AG08395 (cell line): ENCODE measurements at regions not wholly inside any gene's neighbourhood (a gene's known extent, or its start where the extent isn't known, plus 50 kb on each side); places are given as distances from the start of the nearest gene placed in this dataset.

Experiments
- DNase-seq: peaks from one replicate; pipeline ENCODE4 v3.0.0; 2012; ENCODE audit warnings: mixed read lengths, low spot score

GRCh38 chr1:86229405-86229975, 72.9 kb upstream of the COL24A1 start:
- no peak for DNase-seq

DNA sequence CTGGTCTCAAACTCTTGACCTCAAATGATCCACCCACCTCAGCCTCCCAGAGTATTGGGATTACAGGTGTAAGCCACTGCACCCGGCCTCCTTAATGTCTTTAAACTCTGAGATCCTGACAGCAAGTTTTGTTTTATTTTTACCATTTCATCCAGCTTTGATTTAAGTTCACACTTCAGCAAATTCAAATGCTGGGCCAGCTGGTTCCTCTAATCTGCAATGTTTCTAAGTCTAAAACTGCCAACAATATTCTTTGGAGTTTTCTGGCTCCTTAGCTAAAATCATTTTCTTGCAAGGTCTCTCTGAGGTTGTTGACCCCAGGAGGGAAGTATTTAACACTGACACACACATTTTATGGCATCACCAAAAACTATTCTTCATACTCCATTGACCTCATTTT, 72.0 kb upstream of the COL24A1 start:
- DNase-seq, result no peak

DNA sequence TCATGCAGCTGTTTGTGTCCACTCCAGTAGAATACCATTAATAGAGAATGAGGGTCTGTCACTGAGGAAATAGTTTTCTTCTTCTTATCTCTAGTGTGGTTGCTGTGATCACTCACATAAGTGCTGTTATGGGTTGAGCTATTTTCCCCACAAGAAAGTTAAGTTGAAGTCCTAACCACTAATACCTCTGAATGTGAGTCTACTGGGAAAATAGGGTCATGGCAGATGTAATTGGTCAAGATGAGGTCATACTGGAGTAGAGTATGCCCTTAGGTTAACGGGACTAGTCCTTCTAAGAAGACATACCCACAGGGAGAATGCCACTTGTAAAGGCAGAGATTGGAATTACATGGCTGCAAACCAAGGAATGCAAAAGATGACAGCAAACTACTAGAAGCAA, 70.5 kb upstream of the COL24A1 start:
- DNase-seq, result no peak

DNA sequence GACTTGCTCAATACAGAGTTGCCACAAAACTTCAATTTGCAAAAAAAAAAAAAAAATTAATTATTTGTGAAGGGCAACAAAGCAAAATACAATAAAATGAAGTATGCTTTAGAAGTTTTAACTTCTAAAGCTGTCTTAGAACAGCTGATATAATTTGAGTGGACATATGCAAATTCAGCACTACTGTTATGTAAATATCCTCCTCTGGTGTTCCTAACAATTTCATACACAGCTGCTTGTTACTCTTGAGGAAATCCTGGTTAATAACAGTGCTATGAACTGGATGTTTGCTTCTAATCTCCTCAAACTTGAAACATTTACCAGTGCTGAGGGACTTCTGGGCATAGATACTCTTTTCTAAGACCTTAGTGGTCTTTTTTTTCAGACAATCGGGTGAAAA, 69.6 kb upstream of the COL24A1 start:
- no peak for DNase-seq

GRCh38 chr1:86224651-86225310, 68.2 kb upstream of the COL24A1 start:
- DNase-seq, result no peak

DNA sequence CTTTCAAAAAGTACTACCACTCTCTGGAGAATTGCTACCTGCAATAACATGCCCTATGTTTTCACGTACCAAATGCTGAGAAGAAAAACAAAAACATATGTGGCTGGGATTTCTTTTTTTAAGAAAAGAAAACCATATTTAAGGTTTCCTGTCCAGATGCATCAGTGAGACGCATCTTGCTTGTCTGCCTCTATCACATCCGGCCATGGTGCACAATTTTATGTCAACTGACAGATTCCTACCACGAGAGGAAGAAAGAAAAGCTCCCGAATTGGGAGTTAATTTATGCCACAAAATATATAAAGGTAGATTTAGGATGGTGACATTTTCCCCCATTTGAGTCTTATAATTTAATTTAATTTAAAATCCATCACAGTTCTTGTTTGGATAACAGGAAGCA, 62.3 kb upstream of the COL24A1 start:
- DNase-seq, result no peak

GRCh38 chr1:86214605-86215004, 58.0 kb upstream of the COL24A1 start:
- no peak for DNase-seq

- no peak for DNase-seq
These were observed 52.8 kb upstream of the COL24A1 start for GRCh38 chr1:86209346-86209745.

DNA sequence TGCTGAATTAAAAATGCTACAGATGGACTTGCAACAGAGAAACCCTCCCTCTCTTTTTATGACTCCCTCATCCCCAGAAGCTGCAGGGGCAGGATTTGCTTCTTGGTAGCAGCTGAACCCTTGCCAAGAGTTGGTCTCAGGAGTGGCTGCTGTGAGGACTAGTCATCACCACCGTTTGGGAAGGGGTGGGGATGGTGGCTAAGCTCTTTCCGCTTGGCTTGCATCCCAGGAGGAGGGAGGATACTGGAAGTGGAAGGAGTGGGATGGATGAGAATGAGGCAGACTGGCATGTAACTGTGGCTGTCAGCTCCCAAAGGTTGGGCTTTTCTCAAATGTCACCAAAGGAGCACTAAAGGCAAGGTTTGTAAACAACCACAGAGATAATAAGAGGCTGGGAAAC, 50.8 kb upstream of the COL24A1 start:
- peak; percentile 86 for DNase-seq
